K562 (cell line): ENCODE measurements at regions not wholly inside any gene's neighbourhood (a gene's known extent, or its start where the extent isn't known, plus 50 kb on each side); places are given as distances from the start of the nearest gene placed in this dataset.

Experiments used
- ATAC-seq: fragments of 200-7000 bp; cut with Tn5 transposase; 3 replicates; pipeline ENCODE4 v1.9.1; 2020; ENCODE audit warnings: moderate library complexity
- BruUV-seq: library from RNA; stranded (reverse); fragments of 400-500 nt; replicated peaks from 2 replicates; lab custom pipeline; 2021; lab: Mats Ljungman, UMichigan
- CTCF ChIA-PET: fragments of 300-600 bp; formaldehyde crosslinking; extraction: SDS; loops from one replicate; lab custom pipeline; 2021; ENCODE audit warnings: low intra/inter-chr PET ratio; lab: Yijun Ruan, JAX
- POLR2A ChIA-PET: fragments of 300-600, 350-650 bp; sonication (Branson Sonifier 250); formaldehyde crosslinking; extraction: SDS; loops from one replicate; lab custom pipeline; 2021; ENCODE audit warnings: antibody characterized with exemption, inconsistent platforms; lab: Yijun Ruan, JAX
- DNase-seq, 4 experiments: peaks; one replicate each; pipeline versions ENCODE4 v3.0.0 to v3.0.0-alpha.2; 2011 to 2018; ENCODE audit warnings: low spot score in 3 of 4, mixed read lengths in 3 of 4; ENCODE audit errors: extremely low read depth in 1 of 4
- FAIRE-seq: peaks from 2 replicates; lab custom pipeline; 2011; peaks lifted over from hg19 to GRCh38; lab: Jason Lieb, UNC
- H2AFZ ChIP-seq: 2 replicates; pipeline ENCODE4 v1.6.0; 2011; ENCODE audit warnings: low read depth, low read length, control low read depth, inconsistent platforms
- H3K27ac ChIP-seq: fragments of 200-600 bp; 3 replicates; pipeline ENCODE4 v1.8.0; 2011; ENCODE audit warnings: low read depth, mild to moderate bottlenecking, control low read depth, inconsistent platforms, low read length, moderate library complexity, mixed read lengths; ENCODE audit errors: extremely low read depth
- H3K27me3 ChIP-seq, 2 experiments: fragments of 300-600 bp in 1 of 2; 2 replicates in 1 of 2; 3 replicates in 1 of 2; pipeline versions ENCODE4 v1.6.0 to v1.8.0; 2011; ENCODE audit warnings: inconsistent platforms in 2 of 2, low read length in 2 of 2, mild to moderate bottlenecking in 1 of 2, mixed read lengths in 1 of 2, moderate library complexity in 1 of 2; ENCODE audit not compliant: control insufficient read depth in 2 of 2, insufficient read depth in 2 of 2
- H3K36me3 ChIP-seq: fragments of 300-600 bp; 3 replicates; pipeline ENCODE4 v1.8.0; 2011; ENCODE audit warnings: mild to moderate bottlenecking, low read length, inconsistent platforms; ENCODE audit not compliant: control insufficient read depth, insufficient read depth
- H3K4me1 ChIP-seq, 2 experiments: fragments of 200-600 bp in 1 of 2; replicated peaks in 1 of 2; 2 replicates in 1 of 2; 3 replicates in 1 of 2; pipeline versions ENCODE4 v1.5.1 to v1.8.0; 2011; ENCODE audit warnings: inconsistent platforms in 2 of 2, low read length in 2 of 2, mild to moderate bottlenecking in 1 of 2, mixed read lengths in 1 of 2, moderate library complexity in 1 of 2; ENCODE audit not compliant: control insufficient read depth in 2 of 2, insufficient read depth in 2 of 2
- H3K4me2 ChIP-seq: 2 replicates; pipeline ENCODE4 v1.6.1; 2011; ENCODE audit warnings: low read length, control low read depth, inconsistent platforms, mixed read lengths; ENCODE audit not compliant: insufficient read depth
- H3K4me3 ChIP-seq: fragments of 200-600 bp; sonication (generic), shearing (Covaris generic); 2 replicates; pipeline ENCODE4 v1.5.1; 2016; ENCODE audit warnings: control low read depth, inconsistent platforms
- H3K79me2 ChIP-seq: fragments of 200-600 bp; 3 replicates; pipeline ENCODE4 v1.8.0; 2011; ENCODE audit warnings: low read length, inconsistent platforms; ENCODE audit not compliant: control insufficient read depth, insufficient read depth
- H3K9ac ChIP-seq, 2 experiments: 2 replicates each; pipeline versions ENCODE4 v1.6.0 to v1.6.1; 2011; ENCODE audit warnings: low read depth in 2 of 2, low read length in 2 of 2, control low read depth in 1 of 2, inconsistent platforms in 1 of 2, mild to moderate bottlenecking in 1 of 2, mixed read lengths in 1 of 2; ENCODE audit not compliant: insufficient read depth in 1 of 2
- H3K9me1 ChIP-seq: one replicate; pipeline ENCODE4 v1.6.0; 2011; ENCODE audit warnings: inconsistent platforms, mild to moderate bottlenecking, low read length, moderate library complexity; ENCODE audit not compliant: control insufficient read depth, insufficient read depth
- H3K9me3 ChIP-seq: replicated peaks from 2 replicates; pipeline ENCODE4 v1.5.1; 2011; ENCODE audit warnings: low read depth, low read length, inconsistent platforms; ENCODE audit not compliant: control insufficient read depth, insufficient read depth
- H4K20me1 ChIP-seq: replicated peaks from 2 replicates; pipeline ENCODE4 v1.6.1; 2011; ENCODE audit warnings: low read length, inconsistent platforms, mixed read lengths; ENCODE audit not compliant: control insufficient read depth, insufficient read depth
- ESRRB ChIP-seq: fragments of 250-450 bp; sonication (Bioruptor Pico); IDR thresholded peaks from 2 replicates; pipeline ENCODE4 v1.5.0; 2020; ENCODE audit warnings: mild to moderate bottlenecking, moderate library complexity, borderline replicate concordance
- HIVEP1 ChIP-seq: fragments of 250-450 bp; sonication (Bioruptor Pico); IDR thresholded peaks from 2 replicates; pipeline ENCODE4 v1.4.0; 2020; ENCODE audit warnings: mild to moderate bottlenecking
- HLTF ChIP-seq: fragments of 450-650 bp; IDR thresholded peaks from 2 replicates; pipeline ENCODE4 v1.6.1; 2016
- HMG20B ChIP-seq: fragments of 250-450 bp; sonication (Bioruptor Pico); IDR thresholded peaks from 2 replicates; pipeline ENCODE4 v1.5.0; 2021; ENCODE audit warnings: mild to moderate bottlenecking
- PCBP2 ChIP-seq: fragments of 200-400 bp; formaldehyde crosslinking; IDR thresholded peaks from 2 replicates; pipeline ENCODE4 v1.6.1; 2018; ENCODE audit warnings: low read length, low read depth, mild to moderate bottlenecking, moderate library complexity; ENCODE audit not compliant: poor library complexity, severe bottlenecking
- PTTG1 ChIP-seq: fragments of 450-650 bp; IDR thresholded peaks from 2 replicates; pipeline ENCODE4 v1.6.1; 2016; ENCODE audit warnings: low read depth, mild to moderate bottlenecking, missing genetic modification characterization, missing compliant biosample characterization
- RBM39 ChIP-seq: fragments of 200-400 bp; formaldehyde crosslinking; optimal IDR thresholded peaks from 2 replicates; pipeline ENCODE3; 2018; ENCODE audit warnings: low read depth, low read length
- SIN3A ChIP-seq, 2 experiments: fragments of 150-350 bp in 1 of 2; IDR thresholded peaks; 2 replicates each; pipeline ENCODE4 v1.6.1; 2011 to 2016; ENCODE audit warnings: borderline replicate concordance in 2 of 2, low read depth in 2 of 2, low read length in 2 of 2, mild to moderate bottlenecking in 2 of 2, moderate library complexity in 2 of 2; ENCODE audit not compliant: control insufficient read depth in 1 of 2
- SIX5 ChIP-seq, 2 experiments: IDR thresholded peaks; 2 replicates each; pipeline ENCODE4 v1.6.1; 2011; ENCODE audit warnings: low read length in 2 of 2, borderline replicate concordance in 1 of 2, low read depth in 1 of 2, mild to moderate bottlenecking in 1 of 2, moderate library complexity in 1 of 2; ENCODE audit not compliant: insufficient read depth in 1 of 2
- SMARCC2 ChIP-seq: fragments of 450-650 bp; IDR thresholded peaks from 2 replicates; pipeline ENCODE4 v1.6.1; 2017; ENCODE audit warnings: antibody characterized with exemption, moderate library complexity, mild to moderate bottlenecking, low read depth
- THRB ChIP-seq: fragments of 450-650 bp; formaldehyde crosslinking; conservative IDR thresholded peaks from 2 replicates; pipeline ENCODE4 v1.4.0; 2022; ENCODE audit warnings: mild to moderate bottlenecking, missing genetic modification characterization
- ZBTB43 ChIP-seq: sonication (generic); formaldehyde crosslinking; IDR thresholded peaks from 2 replicates; pipeline ENCODE4 v1.8.0; 2023; ENCODE audit warnings: mild to moderate bottlenecking, missing genetic modification reagents
- ZNF24 ChIP-seq: fragments of 450-650 bp; IDR thresholded peaks from 2 replicates; pipeline ENCODE4 v1.6.1; 2016
- WGBS: fragments of 100-300 bp; shearing (Covaris generic); methylation state at CpG from one replicate; pipeline ENCODE4 v1.1.6; 2016; ENCODE audit warnings: low coverage, mixed read lengths; ENCODE audit not compliant: insufficient coverage; ENCODE audit errors: missing lambda C conversion rate; 5-methylcytosine and 5-hydroxymethylcytosine counted together
- in situ Hi-C: fragments of 300-500 bp; cut with MboI; formaldehyde crosslinking; loops from 4 replicates; pipeline ENCODE4 v1.15.0; 2018; ENCODE audit warnings: inconsistent platforms, mixed read lengths
- intact Hi-C: fragments of 100-400 bp; cut with micrococcal nuclease; formaldehyde crosslinking; loops from 2 replicates; pipeline ENCODE4 v1.14.2; 2022

- H4K20me1 ChIP-seq, result no peaks in the 10 kb centered on the region
- CTCF ChIA-PET, result no interaction called here
- in situ Hi-C loops, result no loop called here
- H3K27ac ChIP-seq, result no peak overlapping the region
- no peak for ATAC-seq
- POLR2A ChIA-PET, result no interaction called here
- no peak for DNase-seq
- H3K4me2 ChIP-seq, result no peak overlapping the region
- H3K9ac ChIP-seq, result no peak overlapping the region
- no peaks in the 10 kb centered on the region for H3K36me3 ChIP-seq
- BruUV-seq, result no TSS peak
- no peak overlapping the region for H3K4me3 ChIP-seq
- no peaks in the 10 kb centered on the region for H3K27me3 ChIP-seq
- no peak overlapping the region for H2AFZ ChIP-seq
- no peaks in the 10 kb centered on the region for H3K79me2 ChIP-seq
- no peak for FAIRE-seq
- H3K4me1 ChIP-seq, result no peaks in the 10 kb centered on the region
- 0% methylated on average over 3 of the region's 3 CpGs for WGBS
- H3K9me3 ChIP-seq, result no peaks in the 10 kb centered on the region; the same call in 1 of the 2 replicates
- intact Hi-C loops, result no loop called here
- H3K9me1 ChIP-seq, result no peaks in the 10 kb centered on the region
- TF ChIP-seq HMG20B (CRISPR knock-in tag), result no peak
- TF ChIP-seq THRB (CRISPR knock-in tag), result no peak
- no peak for TF ChIP-seq SMARCC2
- no peak for TF ChIP-seq SIX5 (IDR thresholded peaks at IDR 0.05; ENCODE audit: borderline replicate concordance in 1 of 2, insufficient read depth in 1 of 2, low read depth in 1 of 2, low read length in 2 of 2)
- no peak for TF ChIP-seq ESRRB (CRISPR knock-in tag)
- TF ChIP-seq RBM39, result no peak
- TF ChIP-seq HIVEP1, result no peak
- TF ChIP-seq ZBTB43 (CRISPR knock-in tag), result no peak
- no peak for TF ChIP-seq HLTF
- TF ChIP-seq ZNF24, result no peak
- no peak for TF ChIP-seq PCBP2
- TF ChIP-seq SIN3A (IDR thresholded peaks at IDR 0.05; ENCODE audit: borderline replicate concordance in 2 of 2, control insufficient read depth in 1 of 2, low read depth in 2 of 2, low read length in 2 of 2), result no peak
- no peak for TF ChIP-seq PTTG1 (tag)
Measured at GRCh38 chr13:105788530-105788929, 746.9 kb downstream of the EFNB2 start.
